ENCODE measurements at regions not wholly inside any gene's neighbourhood (a gene's known extent, or its start where the extent isn't known, plus 50 kb on each side); places are given as distances from the start of the nearest gene placed in this dataset.

- DNase-seq, result no peak
Observed at GRCh38 chr3:124121379-124122312, 129.7 kb upstream of the ROPN1 start.

DNA sequence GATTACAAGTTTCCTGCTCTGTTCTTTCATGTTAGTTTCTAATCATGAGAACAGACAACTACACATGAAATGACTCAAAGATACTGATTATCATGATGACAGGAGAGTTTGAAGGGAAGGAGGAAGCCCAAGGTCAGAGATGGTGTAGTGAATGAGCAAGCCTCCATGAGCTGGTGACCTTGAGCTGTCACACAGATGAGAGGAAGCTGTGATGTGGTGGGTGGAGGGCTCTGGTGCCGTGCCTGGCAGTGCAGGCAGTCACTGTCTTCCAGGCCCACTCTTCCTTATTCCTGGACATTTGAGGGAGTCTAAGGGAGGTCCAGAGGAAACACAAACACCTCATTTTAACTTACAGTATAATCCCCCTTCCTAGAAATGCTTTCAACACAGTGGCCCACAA is 133.4 kb upstream of the ROPN1 start:
- H3K9me3 Mint-ChIP-seq, result no peaks in the 10 kb centered on the region
- TF ChIP-seq, protein P1, sequence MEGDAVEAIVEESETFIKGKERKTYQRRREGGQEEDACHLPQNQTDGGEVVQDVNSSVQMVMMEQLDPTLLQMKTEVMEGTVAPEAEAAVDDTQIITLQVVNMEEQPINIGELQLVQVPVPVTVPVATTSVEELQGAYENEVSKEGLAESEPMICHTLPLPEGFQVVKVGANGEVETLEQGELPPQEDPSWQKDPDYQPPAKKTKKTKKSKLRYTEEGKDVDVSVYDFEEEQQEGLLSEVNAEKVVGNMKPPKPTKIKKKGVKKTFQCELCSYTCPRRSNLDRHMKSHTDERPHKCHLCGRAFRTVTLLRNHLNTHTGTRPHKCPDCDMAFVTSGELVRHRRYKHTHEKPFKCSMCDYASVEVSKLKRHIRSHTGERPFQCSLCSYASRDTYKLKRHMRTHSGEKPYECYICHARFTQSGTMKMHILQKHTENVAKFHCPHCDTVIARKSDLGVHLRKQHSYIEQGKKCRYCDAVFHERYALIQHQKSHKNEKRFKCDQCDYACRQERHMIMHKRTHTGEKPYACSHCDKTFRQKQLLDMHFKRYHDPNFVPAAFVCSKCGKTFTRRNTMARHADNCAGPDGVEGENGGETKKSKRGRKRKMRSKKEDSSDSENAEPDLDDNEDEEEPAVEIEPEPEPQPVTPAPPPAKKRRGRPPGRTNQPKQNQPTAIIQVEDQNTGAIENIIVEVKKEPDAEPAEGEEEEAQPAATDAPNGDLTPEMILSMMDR (IDR thresholded peaks at IDR 0.05), result no peak
- DNase-seq, result no peak
- H3K4me3 Mint-ChIP-seq, result no peak overlapping the region
- peaks cover 10% of the 10 kb centered on the region for H3K4me1 Mint-ChIP-seq
- peaks cover 18% of the 10 kb centered on the region for H3K36me3 Mint-ChIP-seq (ENCODE audit: low read depth)
- H3K27ac Mint-ChIP-seq, result no peak overlapping the region
- peaks cover 6% of the 10 kb centered on the region for H3K27me3 Mint-ChIP-seq (ENCODE audit: low read depth, poor library complexity)

More at GRCh38 chr3:124121379-124122312, 129.7 kb upstream of the ROPN1 start:
- Mint-ChIP-seq H3K4me1 (peaks cover 43% of the 10 kb centered on the region), H3K4me3 (no peak overlapping the region), H3K36me3 (ENCODE audit: low read depth) (peaks cover 18% of the 10 kb centered on the region), H3K27ac (no peak overlapping the region), H3K9me3 (no peaks in the 10 kb centered on the region), H3K27me3 (ENCODE audit: low read depth, poor library complexity) (peaks cover 3% of the 10 kb centered on the region)
- TF ChIP-seq, protein P1 (IDR thresholded peaks at IDR 0.05), result no peak

DNA sequence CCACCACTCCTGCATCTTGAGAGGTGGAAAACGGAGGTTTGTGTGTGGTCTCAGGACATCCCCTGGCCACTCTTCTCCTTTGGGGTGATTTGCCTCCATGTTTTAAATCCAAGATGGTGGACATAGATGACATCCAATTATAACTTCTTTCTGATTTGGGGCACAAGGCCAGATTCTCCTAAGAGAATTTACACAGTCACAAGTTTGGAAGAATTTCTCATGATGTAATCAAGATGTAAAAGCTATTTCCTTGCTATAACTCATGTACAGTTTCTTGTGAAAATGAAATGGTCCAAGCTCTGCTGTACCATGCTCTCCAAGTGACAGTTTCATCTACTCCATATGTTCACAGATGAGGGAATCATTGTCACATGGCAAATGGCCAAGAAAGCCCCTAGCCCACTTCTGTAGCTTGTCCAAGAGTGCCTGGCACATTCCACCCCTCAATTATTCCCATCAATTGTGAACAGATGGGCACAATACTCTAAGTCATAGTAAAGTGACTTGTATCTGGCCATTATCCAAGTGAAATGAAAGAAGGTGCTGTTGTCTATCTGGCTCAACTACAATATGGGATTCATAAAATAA is 134.6 kb upstream of the ROPN1 start:
- peaks cover 6% of the 10 kb centered on the region for H3K27me3 Mint-ChIP-seq (ENCODE audit: low read depth, poor library complexity)
- DNase-seq, result no peak
- H3K36me3 Mint-ChIP-seq (ENCODE audit: low read depth), result peaks cover 18% of the 10 kb centered on the region
- H3K4me3 Mint-ChIP-seq, result no peak overlapping the region
- no peaks in the 10 kb centered on the region for H3K9me3 Mint-ChIP-seq
- TF ChIP-seq, protein P1 (IDR thresholded peaks at IDR 0.05), result no peak
- peaks cover 6% of the 10 kb centered on the region for H3K4me1 Mint-ChIP-seq
- no peak overlapping the region for H3K27ac Mint-ChIP-seq

GRCh38 chr3:124131158-124131557 is 139.2 kb upstream of the ROPN1 start:
- Mint-ChIP-seq H3K27ac (no peak overlapping the region), H3K4me3 (no peak overlapping the region), H3K9me3 (no peaks in the 10 kb centered on the region), H3K27me3 (ENCODE audit: low read depth, poor library complexity) (peaks cover 6% of the 10 kb centered on the region), H3K4me1 (peaks cover 17% of the 10 kb centered on the region), H3K36me3 (ENCODE audit: low read depth) (peaks cover 9% of the 10 kb centered on the region)
- TF ChIP-seq, protein P1 (IDR thresholded peaks at IDR 0.05), result no peak
- DNase-seq, result no peak

GRCh38 chr3:124131580-124131979 is 139.7 kb upstream of the ROPN1 start:
- TF ChIP-seq, protein P1 (IDR thresholded peaks at IDR 0.05), result no peak
- DNase-seq, result no peak
- H3K9me3 Mint-ChIP-seq, result no peaks in the 10 kb centered on the region
- peaks cover 6% of the 10 kb centered on the region for H3K27me3 Mint-ChIP-seq (ENCODE audit: low read depth, poor library complexity)
- H3K4me3 Mint-ChIP-seq, result no peak overlapping the region
- H3K4me1 Mint-ChIP-seq, result peaks cover 17% of the 10 kb centered on the region
- H3K36me3 Mint-ChIP-seq (ENCODE audit: low read depth), result peaks cover 9% of the 10 kb centered on the region
- no peak overlapping the region for H3K27ac Mint-ChIP-seq

Measured in nephron progenitor cell (in vitro differentiated cells).